ENCODE measurements at regions not wholly inside any gene's neighbourhood (a gene's known extent, or its start where the extent isn't known, plus 50 kb on each side); places are given as distances from the start of the nearest gene placed in this dataset.

- no peak for TF ChIP-seq CTCF (IDR thresholded peaks at IDR 0.05)
- no peak for TF ChIP-seq POLR2A (IDR thresholded peaks at IDR 0.05; ENCODE audit: low read depth)
- no peak for TF ChIP-seq POLR2AphosphoS5 (IDR thresholded peaks at IDR 0.05)
- TF ChIP-seq EP300 (IDR thresholded peaks at IDR 0.05): no peak
Observed at GRCh38 chr2:238506371-238507068, 79.8 kb downstream of the ASB1 start.

Measured in esophagus muscularis mucosa (tissue), 4 donors.